ENCODE measurements at regions not wholly inside any gene's neighbourhood (a gene's known extent, or its start where the extent isn't known, plus 50 kb on each side); places are given as distances from the start of the nearest gene placed in this dataset.

DNA sequence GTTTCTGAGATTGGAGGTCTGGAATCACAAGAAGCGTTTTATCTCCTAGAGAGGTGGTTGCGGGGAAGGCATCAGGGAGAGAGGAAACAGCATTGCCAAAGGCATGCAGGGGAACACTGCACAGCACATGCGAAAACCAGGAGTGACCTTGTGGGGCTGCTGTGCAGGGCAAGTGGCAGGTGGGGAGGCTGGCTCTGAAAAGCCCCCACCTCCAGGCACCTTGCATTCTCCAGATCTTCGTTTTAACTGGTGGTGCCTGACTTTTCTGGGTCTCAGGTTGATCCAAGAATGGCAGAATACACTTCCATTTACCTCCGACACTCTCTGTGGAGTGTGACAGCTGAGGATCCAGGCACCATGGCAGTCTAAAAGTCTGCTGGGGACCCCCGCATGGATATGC is 209.4 kb upstream of the LEF1 start:
- Histone ChIP-seq H3K4me3 (ENCODE audit: low read length) (no peak overlapping the region), H3K27me3 (ENCODE audit: control insufficient read depth, insufficient read depth) (no peaks in the 10 kb centered on the region), H3K9me3 (ENCODE audit: control insufficient read depth, low read length) (no peaks in the 10 kb centered on the region), H3K4me1 (ENCODE audit: control insufficient read depth, insufficient read depth, low read length) (no peaks in the 10 kb centered on the region), H3K27ac (ENCODE audit: low read length) (no peak overlapping the region)
- intact Hi-C loops (cut with DNase I): no loop called here
- DNase-seq (no peak), ATAC-seq (no peak)
- 57% methylated on average over 6 of the region's 6 CpGs for WGBS

DNA sequence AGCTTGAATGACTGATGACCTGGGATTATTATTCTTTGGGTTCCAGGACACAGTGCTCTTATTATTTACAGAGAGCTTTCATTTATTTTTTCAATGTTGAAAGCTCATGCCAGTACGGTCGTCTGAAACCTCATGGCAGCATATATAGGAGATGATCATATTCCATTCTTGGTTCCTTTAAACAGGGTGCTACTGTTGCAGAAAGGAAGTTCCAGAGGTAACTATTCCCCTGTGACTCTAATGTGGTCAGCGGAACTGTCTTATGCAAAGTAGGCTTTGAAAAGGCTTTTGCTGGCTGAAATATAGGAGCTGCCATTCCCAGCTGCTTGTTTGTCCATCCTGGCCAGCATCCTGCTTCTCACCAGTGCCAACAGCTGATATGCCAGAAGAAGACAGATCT is 208.3 kb upstream of the LEF1 start:
- intact Hi-C loops (cut with DNase I): no loop called here
- Histone ChIP-seq H3K4me3 (ENCODE audit: low read length) (no peak overlapping the region), H3K9me3 (ENCODE audit: control insufficient read depth, low read length) (no peaks in the 10 kb centered on the region), H3K27ac (ENCODE audit: low read length) (no peak overlapping the region), H3K4me1 (ENCODE audit: control insufficient read depth, insufficient read depth, low read length) (no peaks in the 10 kb centered on the region), H3K27me3 (ENCODE audit: control insufficient read depth, insufficient read depth) (no peaks in the 10 kb centered on the region)
- DNase-seq: no peak
- 76% methylated on average over 3 of the region's 3 CpGs for WGBS
- no peak for ATAC-seq

DNA sequence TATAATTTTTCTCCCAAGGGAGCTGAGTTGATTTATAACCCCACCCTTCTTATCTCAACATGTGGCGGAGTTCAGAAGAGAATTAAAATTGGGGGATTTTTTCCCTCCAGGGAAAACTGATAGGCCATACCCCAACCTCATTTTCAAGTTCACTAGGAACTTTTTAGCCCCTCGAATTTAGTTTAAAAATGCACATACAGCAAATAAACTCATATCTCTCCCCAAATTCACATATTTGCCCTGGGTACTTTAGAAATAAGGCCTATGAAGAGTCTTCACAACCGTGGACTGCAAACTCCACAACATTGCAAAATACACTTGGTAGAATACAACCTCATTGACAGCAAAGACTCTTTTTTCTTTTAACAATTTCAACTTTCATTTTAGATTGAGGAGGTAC is 206.7 kb upstream of the LEF1 start:
- intact Hi-C loops (cut with DNase I): no loop called here
- H3K27ac ChIP-seq (ENCODE audit: low read length): no peak overlapping the region
- ATAC-seq (no peak), DNase-seq (no peak)
- H3K27me3 ChIP-seq (ENCODE audit: control insufficient read depth, insufficient read depth): no peaks in the 10 kb centered on the region
- 82% methylated on average over 3 of the region's 3 CpGs for WGBS
- H3K4me3 ChIP-seq (ENCODE audit: low read length): no peak overlapping the region
- no peaks in the 10 kb centered on the region for H3K9me3 ChIP-seq (ENCODE audit: control insufficient read depth, low read length)
- no peaks in the 10 kb centered on the region for H3K4me1 ChIP-seq (ENCODE audit: control insufficient read depth, insufficient read depth, low read length)

DNA sequence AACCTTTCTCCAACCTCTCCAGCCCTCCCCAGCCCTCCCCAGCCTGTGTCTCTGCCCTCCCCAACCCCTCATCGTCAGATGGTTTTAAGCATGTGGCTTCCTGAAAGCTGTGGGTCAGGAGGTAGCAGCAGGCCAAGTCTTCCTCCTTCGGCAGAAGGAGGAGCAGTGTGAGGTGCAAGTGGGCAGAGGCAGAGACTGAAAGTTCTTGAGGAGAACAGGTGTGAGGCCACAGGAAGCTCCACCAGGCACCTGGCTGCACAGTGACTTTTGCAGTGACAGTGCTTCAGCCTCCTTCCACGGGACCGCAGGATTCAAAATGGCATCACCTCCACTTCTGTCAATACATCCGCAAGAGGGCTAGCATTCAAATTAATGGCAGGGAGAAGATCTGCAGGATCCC is 203.9 kb upstream of the LEF1 start:
- H3K9me3 ChIP-seq (ENCODE audit: control insufficient read depth, low read length): no peaks in the 10 kb centered on the region
- H3K4me3 ChIP-seq (ENCODE audit: low read length): no peak overlapping the region
- no peaks in the 10 kb centered on the region for H3K4me1 ChIP-seq (ENCODE audit: control insufficient read depth, insufficient read depth, low read length)
- WGBS: 83% methylated on average over 5 of the region's 5 CpGs
- no peak overlapping the region for H3K27ac ChIP-seq (ENCODE audit: low read length)
- DNase-seq: no peak
- no peaks in the 10 kb centered on the region for H3K27me3 ChIP-seq (ENCODE audit: control insufficient read depth, insufficient read depth)
- ATAC-seq: no peak
- intact Hi-C loops (cut with DNase I): no loop called here

- Histone ChIP-seq H3K27ac (ENCODE audit: low read length) (no peak overlapping the region), H3K4me3 (ENCODE audit: low read length) (no peak overlapping the region), H3K27me3 (ENCODE audit: control insufficient read depth, insufficient read depth) (no peaks in the 10 kb centered on the region), H3K9me3 (ENCODE audit: control insufficient read depth, low read length) (no peaks in the 10 kb centered on the region), H3K4me1 (ENCODE audit: control insufficient read depth, insufficient read depth, low read length) (no peaks in the 10 kb centered on the region)
- intact Hi-C loops (cut with DNase I): no loop called here
- WGBS: 82% methylated on average over 8 of the region's 8 CpGs
- ATAC-seq (no peak), DNase-seq (no peak)
Observed at GRCh38 chr4:108371282-108371681, 202.6 kb upstream of the LEF1 start.

DNA sequence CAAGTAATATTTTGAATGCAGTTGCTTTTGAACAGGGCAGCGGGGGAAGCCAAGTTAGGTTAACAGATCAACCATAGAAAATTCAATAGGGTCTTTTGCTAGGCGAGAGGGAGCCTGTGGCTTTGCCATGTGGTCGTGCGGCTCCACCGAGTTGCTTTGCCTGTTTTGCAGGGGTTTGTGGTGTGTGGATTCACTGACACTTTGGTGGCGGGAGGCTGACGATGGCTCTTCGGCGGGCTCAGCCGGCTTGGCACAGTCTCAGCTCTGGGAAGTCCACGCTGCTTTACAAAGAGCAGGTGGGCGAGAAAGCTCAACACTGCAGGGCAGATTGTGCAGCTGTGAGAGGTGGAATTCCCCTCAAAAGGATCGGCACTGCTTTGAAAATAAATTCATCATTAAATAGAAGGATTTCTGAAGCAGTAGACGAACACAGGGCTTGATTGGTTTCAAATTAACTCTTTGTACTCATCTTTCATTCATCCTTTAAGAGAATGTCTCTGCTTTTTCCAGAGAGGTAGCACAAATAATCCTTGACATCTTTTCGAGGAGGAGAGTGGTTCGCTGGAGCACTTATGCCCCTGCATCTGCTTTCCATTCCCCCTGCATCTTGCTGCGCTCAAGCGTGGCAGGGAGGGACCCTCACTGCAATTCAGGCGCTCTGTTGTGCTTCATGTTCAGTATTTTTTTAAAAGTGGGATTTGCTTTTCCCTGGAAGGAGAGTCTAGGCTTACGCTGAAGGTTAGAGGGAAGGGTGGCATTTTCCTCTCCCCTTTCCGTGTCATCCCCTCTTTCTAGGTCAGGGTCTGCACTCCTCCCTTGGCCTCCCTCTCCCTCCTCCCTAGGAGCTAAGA is 201.8 kb upstream of the LEF1 start:
- no peaks in the 10 kb centered on the region for H3K27me3 ChIP-seq (ENCODE audit: control insufficient read depth, insufficient read depth)
- ATAC-seq: no peak

GRCh38 chr4:108369035-108369655 is 200.4 kb upstream of the LEF1 start:
- H3K9me3 ChIP-seq (ENCODE audit: control insufficient read depth, low read length): no peaks in the 10 kb centered on the region
- DNase-seq: no peak
- H3K4me3 ChIP-seq (ENCODE audit: low read length): no peak overlapping the region
- no peaks in the 10 kb centered on the region for H3K4me1 ChIP-seq (ENCODE audit: control insufficient read depth, insufficient read depth, low read length)
- 83% methylated on average over 5 of the region's 5 CpGs for WGBS
- no peak overlapping the region for H3K27ac ChIP-seq (ENCODE audit: low read length)
- H3K27me3 ChIP-seq (ENCODE audit: control insufficient read depth, insufficient read depth): no peaks in the 10 kb centered on the region
- no peak for ATAC-seq
- intact Hi-C loops (cut with DNase I): no loop called here

More for the DNA sequence above, 201.8 kb upstream of the LEF1 start:
- H3K4me3 ChIP-seq (ENCODE audit: low read length): no peak overlapping the region
- intact Hi-C loops (cut with DNase I): no loop called here
- no peaks in the 10 kb centered on the region for H3K4me1 ChIP-seq (ENCODE audit: control insufficient read depth, insufficient read depth, low read length)
- no peaks in the 10 kb centered on the region for H3K9me3 ChIP-seq (ENCODE audit: control insufficient read depth, low read length)
- no peak for DNase-seq
- no peak overlapping the region for H3K27ac ChIP-seq (ENCODE audit: low read length)
- WGBS: 61% methylated on average over 21 of the region's 21 CpGs

DNA sequence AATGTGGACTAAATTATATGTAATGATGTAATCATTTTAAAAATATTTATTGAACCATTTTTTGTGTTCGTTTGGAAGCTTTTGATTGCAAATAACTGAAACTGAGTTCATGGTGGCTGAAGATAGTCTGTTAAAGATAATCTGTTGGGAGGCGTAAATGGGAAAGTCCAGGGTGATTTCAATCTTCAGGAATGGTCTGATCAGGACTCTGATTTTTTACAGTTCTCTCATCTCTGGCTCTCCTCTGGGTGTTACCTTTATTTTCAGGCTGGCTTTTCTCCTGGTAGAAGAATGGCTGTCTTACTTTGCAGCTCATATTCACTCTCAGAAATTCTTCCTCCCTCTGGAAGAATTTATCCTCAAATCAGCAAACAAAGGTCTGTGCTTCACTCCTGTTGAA is 199.0 kb upstream of the LEF1 start:
- Histone ChIP-seq H3K4me1 (ENCODE audit: control insufficient read depth, insufficient read depth, low read length) (no peaks in the 10 kb centered on the region), H3K27ac (ENCODE audit: low read length) (no peak overlapping the region), H3K9me3 (ENCODE audit: control insufficient read depth, low read length) (no peaks in the 10 kb centered on the region), H3K27me3 (ENCODE audit: control insufficient read depth, insufficient read depth) (no peaks in the 10 kb centered on the region), H3K4me3 (ENCODE audit: low read length) (no peak overlapping the region)
- WGBS: 70% methylated on average over 2 of the region's 2 CpGs
- ATAC-seq: no peak
- intact Hi-C loops (cut with DNase I): no loop called here
- DNase-seq: no peak

GRCh38 chr4:108366716-108367115 is 198.0 kb upstream of the LEF1 start:
- Histone ChIP-seq H3K27me3 (ENCODE audit: control insufficient read depth, insufficient read depth) (no peaks in the 10 kb centered on the region), H3K27ac (ENCODE audit: low read length) (no peak overlapping the region), H3K4me3 (ENCODE audit: low read length) (no peak overlapping the region), H3K4me1 (ENCODE audit: control insufficient read depth, insufficient read depth, low read length) (no peaks in the 10 kb centered on the region), H3K9me3 (ENCODE audit: control insufficient read depth, low read length) (no peaks in the 10 kb centered on the region)
- WGBS: 71% methylated on average over 1 of the region's 1 CpG
- intact Hi-C loops (cut with DNase I): no loop called here
- DNase-seq: no peak
- ATAC-seq: no peak

GRCh38 chr4:108365551-108365950 is 196.8 kb upstream of the LEF1 start:
- Histone ChIP-seq H3K27ac (ENCODE audit: low read length) (no peak overlapping the region), H3K27me3 (ENCODE audit: control insufficient read depth, insufficient read depth) (no peaks in the 10 kb centered on the region), H3K4me3 (ENCODE audit: low read length) (no peak overlapping the region), H3K9me3 (ENCODE audit: control insufficient read depth, low read length) (no peaks in the 10 kb centered on the region), H3K4me1 (ENCODE audit: control insufficient read depth, insufficient read depth, low read length) (peaks cover 3% of the 10 kb centered on the region)
- DNase-seq: no peak
- no peak for ATAC-seq
- WGBS: 44% methylated on average over 7 of the region's 7 CpGs
- intact Hi-C loops (cut with DNase I): no loop called here

- ATAC-seq: no peak
- intact Hi-C loops (cut with DNase I): no loop called here
- H3K4me1 ChIP-seq (ENCODE audit: control insufficient read depth, insufficient read depth, low read length): peaks cover 3% of the 10 kb centered on the region
Observed at GRCh38 chr4:108361886-108362285, 193.2 kb upstream of the LEF1 start.

More at GRCh38 chr4:108361886-108362285, 193.2 kb upstream of the LEF1 start:
- DNase-seq: no peak
- no peaks in the 10 kb centered on the region for H3K27me3 ChIP-seq (ENCODE audit: control insufficient read depth, insufficient read depth)
- H3K9me3 ChIP-seq (ENCODE audit: control insufficient read depth, low read length): no peaks in the 10 kb centered on the region
- H3K4me3 ChIP-seq (ENCODE audit: low read length): no peak overlapping the region
- WGBS: 93% methylated on average over 3 of the region's 3 CpGs
- no peak overlapping the region for H3K27ac ChIP-seq (ENCODE audit: low read length)

All from right cardiac atrium (tissue), 5 donors.